SKM-1 (cell line): ENCODE measurements at regions not wholly inside any gene's neighbourhood (a gene's known extent, or its start where the extent isn't known, plus 50 kb on each side); places are given as distances from the start of the nearest gene placed in this dataset.

Experiments used
- DNase-seq: peaks from one replicate; lab custom pipeline; 2025; ENCODE audit not compliant: unreplicated experiment; lab: John Stamatoyannopoulos, UW

DNA sequence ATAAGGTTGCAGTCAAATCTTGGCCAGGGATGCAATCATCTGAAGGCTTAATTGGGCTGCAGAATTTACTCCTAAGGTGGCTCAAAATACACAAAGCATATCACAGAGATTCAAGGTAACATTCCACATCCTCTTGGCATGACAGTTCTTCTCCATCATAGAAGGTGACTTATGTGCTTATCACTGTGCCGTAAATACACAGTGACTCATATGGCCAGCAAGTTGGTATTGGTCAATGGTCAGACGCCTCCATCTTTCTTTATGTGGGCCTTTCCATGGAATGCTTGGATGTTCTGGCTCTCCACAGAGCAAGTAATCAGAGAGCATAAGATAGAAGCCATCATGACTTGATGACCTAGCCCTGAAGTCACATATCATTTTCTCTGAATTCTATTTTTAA lies 168.8 kb upstream of the ST8SIA2 start:
- no peak for DNase-seq

DNA sequence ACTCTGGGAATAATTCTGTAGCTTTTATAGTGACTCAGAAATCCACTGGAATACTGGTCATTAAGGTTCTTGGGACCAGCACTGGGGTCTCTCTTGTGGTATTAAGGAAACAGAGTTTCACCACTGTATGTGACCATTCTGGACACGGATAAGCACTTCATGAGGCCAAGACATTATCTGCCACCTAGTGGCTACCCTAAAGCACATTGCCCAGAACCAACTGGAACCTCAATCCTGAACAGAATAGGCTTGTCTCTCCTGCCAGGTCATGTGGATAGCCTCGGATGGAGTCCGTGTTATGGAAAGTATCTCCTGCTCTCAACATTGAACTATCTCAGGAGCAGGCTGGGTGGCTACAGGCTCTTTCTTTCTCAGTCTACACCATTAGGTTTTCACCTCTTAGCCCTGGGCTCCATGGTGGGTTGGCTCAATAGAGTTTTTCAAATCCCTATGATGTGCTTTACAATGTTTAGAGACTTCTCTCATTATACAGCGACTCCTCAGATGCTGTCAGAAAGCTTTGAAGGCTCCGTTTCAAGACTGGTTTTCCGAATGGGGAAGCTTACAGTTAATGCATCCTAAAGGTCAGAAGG lies 167.6 kb upstream of the ST8SIA2 start:
- DNase-seq = peak; percentile 12

DNA sequence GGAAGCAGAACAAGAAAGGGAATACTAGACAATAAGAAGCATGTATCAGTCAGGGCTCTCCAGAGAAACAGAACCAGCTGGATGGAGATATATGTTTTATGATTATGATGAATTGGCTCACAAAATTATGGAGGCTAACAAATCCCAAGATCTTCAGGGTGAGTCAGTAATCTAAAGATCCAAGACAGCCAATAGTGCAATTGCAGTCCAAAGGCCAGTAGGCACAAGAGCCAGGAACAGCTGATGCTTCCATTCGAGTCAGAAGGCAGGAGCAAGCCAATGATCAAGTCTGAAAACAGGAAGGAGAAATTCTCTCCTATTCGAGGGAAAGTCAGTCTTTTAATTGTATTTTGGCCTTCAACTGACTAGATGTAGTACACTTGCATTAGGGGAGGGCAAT lies 164.9 kb upstream of the ST8SIA2 start:
- no peak for DNase-seq

DNA sequence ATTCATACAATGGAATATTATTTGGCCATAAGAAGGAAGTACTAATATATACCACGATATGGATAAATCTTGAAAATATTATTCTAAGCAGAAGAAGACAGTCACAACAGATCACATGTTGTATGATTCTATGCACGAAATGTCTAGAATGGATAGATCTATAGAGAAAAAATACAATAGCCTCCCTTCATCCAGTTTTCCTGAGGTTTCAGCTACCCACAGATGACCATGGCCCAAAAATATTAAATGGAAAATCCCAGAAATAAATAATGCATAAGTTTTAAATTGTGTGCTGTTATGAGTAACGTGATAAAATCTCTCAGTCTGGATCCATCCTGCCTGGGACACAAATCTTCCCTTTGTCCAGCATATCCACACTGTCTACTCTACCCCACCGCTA lies 162.2 kb upstream of the ST8SIA2 start:
- DNase-seq = no peak

DNA sequence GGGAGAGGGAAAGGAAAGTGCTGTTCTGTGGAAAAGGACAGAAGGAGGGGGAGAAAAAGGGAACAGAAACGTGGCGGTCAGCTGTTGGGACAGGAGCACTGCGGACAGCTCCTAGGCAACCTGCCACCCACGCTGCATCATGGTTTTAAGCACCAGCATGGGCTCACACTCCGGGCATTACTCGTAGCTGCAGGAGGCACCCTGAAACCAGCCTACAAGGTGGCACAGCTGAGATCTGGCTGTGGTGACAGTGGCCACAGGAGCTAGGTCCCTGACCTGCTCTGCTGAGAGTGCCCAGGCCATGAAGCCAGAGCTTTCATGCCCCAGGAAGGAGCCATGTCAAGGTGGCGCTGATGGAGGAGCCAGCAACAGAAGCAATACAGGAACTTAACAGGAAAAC lies 161.4 kb upstream of the ST8SIA2 start:
- no peak for DNase-seq

DNA sequence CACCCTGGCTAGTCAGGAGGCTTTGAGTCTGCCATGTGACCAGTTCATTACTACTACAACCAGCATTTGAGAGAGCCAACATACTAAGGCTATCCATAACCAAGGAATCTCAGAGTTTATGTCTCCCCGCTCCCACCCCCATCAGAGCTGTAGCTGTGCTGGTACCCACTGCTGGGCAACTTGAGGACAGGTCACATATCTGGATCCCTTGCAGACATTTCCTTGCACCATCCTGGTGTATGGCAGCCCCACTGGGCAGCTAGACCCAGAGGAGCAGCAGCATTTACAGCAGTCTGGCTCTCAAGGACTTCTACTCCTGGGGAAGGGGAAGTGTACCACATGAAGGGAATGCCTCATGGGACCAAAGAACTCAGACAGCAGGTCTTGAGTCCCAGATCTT lies 160.8 kb upstream of the ST8SIA2 start:
- no peak for DNase-seq

DNA sequence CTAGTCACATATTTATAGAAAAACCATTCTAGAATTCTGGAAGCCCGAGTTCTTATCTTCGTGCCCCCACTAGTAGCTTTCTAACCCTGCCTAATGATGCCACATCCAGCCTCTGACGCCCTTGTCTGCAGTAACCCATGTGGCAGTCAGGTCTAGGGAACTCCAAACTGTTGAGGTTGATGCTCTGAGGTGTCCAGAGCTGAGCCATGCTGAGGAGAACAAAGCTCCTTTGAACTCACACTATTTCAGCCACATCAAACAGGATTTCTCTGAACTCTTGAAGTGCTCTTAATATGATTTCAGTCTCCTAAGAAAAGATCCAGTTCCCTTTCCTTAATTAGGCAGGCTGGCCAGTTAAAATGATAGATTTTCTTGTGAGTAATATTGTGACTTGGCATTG lies 150.5 kb upstream of the ST8SIA2 start:
- no peak for DNase-seq

DNA sequence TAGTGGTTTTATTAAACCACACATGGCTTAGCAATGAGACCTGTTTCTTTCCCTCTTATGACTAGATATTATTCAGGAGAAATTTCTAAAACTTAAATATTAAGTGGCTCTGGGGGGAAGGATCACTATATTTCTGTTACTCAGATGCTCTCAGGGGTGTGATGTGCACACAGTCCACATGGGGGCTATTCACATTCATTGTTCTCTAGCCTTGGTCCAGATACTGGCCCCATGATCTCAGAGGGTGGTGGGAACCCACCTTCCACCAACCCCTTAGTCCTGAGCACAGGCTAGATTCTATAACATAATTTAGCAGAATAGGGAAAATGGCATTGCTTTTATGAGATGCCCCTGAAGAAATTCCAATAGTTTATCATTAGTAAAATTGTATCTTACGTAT lies 149.0 kb upstream of the ST8SIA2 start:
- no peak for DNase-seq

DNA sequence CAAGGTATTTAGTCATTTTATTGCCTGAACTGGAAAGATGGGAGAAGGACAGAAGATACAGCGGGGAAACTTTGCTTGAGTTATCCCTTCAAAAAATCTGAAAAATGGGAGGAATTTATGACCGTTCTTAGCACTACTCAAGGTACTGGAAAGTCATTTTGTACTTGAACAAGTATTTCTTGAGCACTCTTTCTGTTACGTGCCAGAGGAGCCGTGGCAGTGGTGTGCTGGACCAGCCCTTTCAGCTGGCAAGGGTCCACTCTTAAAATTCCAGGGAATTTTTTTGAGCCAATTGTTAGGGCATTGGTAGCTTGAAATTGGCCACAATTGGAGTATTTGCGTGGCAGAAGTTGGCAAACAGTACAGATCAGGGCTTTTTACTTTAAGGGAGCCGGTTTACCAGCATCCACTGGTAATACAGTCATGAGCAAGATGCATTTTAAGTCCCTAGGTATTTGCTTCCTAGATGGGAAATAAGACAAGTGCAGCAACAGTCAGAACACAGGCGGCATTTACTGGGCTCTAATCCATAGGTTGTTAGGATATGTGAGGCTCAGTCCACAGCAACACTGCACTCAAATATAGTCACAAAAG lies 145.9 kb upstream of the ST8SIA2 start:
- DNase-seq = no peak

DNA sequence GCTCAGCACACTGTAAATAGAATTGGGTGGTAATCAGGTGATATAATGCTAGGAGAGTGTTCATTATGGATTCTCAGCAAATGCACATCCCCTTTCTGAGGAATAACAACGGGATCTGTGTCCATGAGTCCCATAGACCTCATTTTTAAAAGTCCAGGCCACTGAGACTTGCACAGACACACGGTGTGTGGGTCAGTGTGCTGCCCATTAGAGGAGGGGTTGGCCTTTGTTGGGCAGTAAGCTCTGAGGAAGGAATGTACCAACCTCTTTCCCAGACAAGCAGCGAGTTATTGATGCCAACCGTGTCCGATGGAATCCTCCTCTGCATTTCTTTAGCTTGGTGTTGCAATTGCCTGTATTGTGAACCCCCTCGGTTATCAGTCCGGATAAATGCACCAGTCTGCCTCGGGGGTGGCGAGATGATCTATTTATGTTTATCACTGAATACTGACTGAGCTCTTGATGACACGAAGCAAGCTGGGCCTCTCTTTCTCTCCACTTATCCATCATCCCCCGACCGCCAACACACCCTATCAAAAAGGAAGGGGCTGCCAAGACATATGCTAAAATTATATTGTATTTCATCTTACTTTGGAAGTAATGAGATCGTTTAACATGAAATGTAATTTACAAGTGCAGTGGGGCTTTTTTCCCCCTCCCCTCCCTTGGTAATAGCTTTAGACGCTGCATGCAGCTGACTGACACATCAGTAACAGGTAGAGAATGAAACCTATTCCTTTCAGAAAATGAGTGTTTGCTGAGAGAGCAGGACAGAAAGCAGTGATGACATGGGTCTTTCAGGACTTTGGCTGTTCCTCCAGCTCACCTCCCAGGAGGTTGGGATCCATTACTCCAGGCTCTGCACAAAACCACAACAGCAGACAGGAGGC lies 126.6 kb upstream of the ST8SIA2 start:
- DNase-seq = no peak

DNA sequence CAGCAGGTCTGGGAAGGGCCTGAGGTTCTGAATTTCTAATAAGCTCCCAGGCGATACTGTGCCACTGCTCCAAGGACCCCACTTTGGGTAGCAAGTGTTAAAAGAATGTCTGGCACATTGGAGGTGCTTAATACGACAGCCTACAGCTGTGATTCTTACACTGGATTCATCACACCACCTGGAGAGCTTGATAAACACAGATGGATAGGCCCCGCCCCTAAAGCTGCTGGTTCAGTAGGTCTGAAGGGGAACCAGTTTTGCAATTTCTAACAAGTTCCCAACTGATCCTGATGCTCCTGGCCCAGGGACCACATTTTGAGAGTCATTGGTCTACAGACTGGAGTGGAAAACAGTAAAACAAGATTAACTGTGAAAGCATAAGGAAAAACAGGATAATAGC lies 124.8 kb upstream of the ST8SIA2 start:
- no peak for DNase-seq

DNA sequence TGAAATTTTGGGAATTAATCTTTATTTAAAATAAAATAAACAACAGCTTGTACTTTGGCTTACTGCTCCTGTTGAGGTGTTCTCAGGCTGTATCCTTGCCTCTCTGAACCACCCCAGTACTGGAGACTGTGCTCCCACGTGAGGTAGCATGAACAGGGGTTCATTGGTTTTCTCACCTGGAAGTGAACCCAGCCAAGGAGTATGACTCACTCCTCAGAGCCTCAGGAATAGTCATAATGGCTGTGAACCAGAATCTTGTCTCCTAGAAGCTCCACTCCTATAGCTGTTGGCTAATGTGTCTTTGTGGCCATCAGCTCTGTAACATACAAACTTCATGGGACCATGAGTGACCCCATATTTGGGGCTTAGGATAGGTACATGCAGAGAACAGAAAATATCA lies 122.5 kb upstream of the ST8SIA2 start:
- no peak for DNase-seq

DNA sequence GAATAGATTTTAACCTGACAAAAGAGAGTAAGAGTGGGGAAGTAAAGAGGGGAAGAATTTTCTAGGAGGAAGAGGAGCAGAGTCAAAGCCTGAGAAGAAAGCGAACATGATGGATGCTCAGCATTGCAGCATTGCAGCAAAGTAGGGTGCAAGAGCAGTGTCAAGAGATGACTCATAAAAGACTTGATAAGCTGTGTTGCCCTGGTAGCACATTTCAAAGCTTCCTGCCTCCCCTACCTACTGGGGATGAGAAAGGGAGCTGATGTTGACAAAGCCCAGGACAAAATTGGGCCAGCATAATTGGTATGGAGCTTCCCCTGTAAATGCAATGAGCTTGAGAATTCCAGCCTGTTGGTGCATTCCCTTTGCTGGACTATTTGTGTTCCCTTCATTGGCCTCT lies 121.6 kb upstream of the ST8SIA2 start:
- DNase-seq = no peak

DNA sequence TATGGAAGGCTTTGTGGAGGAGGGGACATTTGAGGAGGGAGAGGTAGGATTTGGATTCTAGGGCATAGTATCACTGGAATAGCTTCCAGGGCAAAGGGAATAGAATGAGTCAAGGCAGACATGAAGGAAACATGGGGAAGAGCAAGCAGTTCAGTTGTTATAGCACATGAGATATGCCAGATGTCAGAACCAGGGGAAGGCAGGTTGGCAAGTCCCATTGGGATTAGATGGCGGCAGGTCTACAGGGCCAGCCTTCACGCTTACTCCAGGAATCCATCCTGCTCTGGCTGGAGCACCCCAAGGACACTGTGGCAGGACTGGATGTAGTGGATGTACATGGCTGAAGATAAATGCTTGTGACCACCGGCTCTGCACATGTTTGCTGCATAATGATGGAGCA lies 120.4 kb upstream of the ST8SIA2 start:
- DNase-seq = no peak

DNA sequence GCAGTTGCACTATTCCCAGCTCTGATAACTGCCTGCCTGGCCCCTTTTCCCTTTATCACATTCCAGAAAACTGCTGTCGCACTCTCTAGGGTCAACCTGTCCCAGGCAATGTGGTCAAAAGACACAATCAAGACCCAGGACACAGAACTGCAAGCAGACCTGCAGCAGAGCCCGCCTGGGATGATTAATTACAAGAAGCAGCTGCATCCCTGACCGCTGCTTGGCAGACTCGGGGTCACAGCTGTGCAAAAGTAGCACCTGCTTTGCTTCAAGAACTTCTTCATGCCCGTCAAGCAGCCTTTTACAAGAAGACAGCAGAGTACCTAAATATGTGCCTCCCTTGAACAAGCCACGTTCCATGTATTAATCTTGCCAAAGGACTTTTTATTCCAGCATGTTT lies 120.0 kb upstream of the ST8SIA2 start:
- DNase-seq = no peak

DNA sequence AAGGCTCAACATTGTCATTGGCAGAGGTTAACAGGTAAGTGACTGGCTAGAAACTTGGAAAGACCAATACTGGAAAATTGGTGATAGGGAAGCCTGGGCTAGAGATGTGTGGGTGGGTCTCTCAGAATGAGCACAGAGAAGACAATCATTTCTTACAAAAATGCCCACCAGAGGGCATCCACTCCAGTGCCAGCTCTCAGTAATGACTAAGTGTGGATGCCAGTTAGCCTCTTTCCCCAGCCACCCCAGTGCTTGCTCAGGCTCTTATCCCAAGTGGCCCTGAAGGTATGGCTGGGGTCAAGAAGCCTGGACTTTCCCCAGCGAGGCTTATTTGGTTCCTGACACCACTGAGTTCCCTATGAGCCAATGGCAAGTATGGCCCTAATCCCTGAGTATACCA lies 115.9 kb upstream of the ST8SIA2 start:
- DNase-seq = no peak

DNA sequence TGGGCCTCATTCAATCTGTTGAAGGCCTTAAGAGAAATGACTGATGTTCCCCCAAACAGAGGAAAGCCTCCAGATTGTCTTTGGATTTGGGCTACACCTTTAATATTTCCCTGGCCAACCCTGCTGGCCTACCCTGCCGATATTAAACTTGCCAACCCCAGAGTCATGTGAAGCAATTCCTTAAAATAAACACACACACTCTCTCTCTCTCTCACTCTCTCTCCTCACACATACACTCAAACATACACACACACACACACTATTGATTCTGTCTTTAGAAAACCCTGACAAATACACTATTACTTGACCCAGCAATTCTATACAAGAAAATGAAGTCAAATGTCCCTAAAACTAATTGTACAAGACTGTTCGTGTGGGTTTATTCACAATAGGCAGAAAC lies 109.9 kb upstream of the ST8SIA2 start:
- no peak for DNase-seq

DNA sequence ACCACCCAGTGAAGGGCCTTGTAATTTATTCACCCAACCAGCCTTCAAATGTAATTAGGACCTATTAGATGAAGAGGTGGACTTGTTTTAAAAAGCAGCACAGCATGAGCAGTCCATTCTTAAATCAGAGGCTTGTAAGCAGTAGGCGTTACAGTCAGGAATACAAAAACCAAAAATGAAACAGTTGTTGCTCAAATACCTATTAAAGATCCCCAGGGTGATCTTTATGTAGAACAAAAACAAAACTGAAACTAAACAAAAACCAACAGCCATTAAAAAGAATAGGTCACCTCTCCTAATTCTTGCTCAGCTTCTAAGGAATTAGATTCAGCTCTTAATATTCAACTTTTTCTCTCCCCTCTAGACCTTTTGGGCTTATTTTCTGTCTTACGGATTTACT lies 104.9 kb upstream of the ST8SIA2 start:
- DNase-seq = no peak

DNA sequence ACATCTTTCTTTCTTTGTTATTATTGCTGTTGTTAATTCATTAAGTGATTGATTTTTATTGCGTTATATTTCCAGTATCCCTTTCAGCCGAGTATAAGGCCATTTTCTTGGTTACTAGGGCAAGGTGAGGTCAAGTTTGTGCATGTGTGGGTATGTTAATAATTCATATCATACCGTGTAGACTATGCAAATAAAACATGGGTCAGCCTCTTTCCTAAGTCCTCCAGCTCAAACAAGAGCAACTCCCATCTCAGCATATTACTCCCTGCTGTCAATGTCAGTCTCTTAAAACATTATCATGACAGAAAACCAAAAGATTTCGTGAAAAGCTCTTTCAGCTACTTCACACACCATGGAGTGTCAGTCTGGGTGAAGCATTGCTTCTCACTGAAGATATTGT lies 103.9 kb upstream of the ST8SIA2 start:
- DNase-seq = no peak

DNA sequence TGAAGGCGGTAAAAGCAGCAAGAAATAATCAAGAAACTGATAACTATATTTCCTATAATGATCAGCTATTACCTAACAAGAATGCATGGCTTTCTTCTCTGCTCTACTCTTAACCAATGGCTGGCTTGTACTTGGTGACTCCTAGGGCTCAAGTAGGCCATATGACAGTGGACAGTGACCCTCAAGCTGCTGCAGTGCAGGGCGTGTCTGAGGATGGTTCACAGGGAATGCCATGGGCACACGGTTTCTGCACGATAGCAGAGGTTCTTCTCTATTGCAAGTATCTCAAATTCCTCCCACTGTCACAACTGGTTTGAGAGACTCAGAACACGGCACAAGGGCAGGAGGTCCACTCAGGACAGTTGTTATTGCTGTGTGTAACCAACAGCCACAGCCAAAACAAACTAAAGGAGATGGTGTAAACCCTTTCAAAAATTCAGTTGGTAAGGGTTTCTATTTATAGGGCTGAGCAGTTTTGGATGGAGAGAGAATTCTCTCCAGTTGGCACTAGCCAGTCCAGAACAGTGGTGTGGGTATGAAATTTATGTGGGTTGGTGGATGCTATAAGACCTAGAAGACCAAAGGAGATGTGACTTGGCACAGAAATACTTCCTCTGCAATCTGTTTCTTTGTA lies 103.2 kb upstream of the ST8SIA2 start:
- no peak for DNase-seq

DNA sequence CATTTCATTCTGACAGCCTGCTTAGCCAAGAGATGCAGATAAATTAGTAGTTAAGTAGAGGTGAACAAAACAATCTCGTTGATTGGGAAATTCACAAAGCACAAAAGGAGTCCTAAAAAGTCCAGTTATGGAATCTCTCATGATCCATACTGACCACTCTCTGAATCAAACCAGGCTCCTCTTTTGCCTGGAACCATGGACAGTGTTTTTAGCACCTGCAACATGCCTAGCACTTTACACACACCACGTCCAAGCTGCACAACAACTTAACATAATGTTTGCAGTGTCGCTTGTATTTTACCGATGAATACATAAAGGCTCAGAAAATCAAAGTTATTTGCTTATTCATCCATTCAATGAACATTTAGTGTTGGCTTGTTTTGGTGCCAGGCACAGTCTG lies 101.8 kb upstream of the ST8SIA2 start:
- DNase-seq = no peak

DNA sequence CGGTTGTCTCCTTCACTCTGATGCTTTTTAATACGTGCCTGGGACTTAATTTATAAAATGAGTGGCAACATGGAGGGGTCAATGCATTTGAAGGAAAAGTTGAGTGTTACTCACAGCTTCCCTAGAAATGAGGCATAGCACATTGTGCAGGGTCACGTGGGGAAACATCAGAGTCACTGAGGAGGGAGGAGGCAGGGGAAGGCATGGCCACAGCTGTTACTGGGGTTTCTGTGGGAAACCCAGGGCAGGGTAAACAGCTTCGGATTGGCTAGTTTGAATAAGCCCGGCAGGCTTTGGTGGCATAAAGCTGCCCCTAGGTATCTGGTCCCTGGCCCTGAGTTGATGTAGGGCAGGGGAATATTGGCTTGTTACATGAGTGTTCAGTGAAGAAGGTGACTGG lies 98.9 kb upstream of the ST8SIA2 start:
- DNase-seq = no peak
